NCI-H460 (cell line): ENCODE measurements at regions not wholly inside any gene's neighbourhood (a gene's known extent, or its start where the extent isn't known, plus 50 kb on each side); places are given as distances from the start of the nearest gene placed in this dataset.
"Not testable (repeated sequence)": the region's sequence is repeated elsewhere in the genome, so short reads cannot be mapped to it uniquely, and the experiment has no call there.

Experiments used
- DNase-seq: peaks from one replicate; pipeline ENCODE4 v3.0.0-alpha.2; 2016; ENCODE audit warnings: low read depth; ENCODE audit errors: extremely low read depth

DNA sequence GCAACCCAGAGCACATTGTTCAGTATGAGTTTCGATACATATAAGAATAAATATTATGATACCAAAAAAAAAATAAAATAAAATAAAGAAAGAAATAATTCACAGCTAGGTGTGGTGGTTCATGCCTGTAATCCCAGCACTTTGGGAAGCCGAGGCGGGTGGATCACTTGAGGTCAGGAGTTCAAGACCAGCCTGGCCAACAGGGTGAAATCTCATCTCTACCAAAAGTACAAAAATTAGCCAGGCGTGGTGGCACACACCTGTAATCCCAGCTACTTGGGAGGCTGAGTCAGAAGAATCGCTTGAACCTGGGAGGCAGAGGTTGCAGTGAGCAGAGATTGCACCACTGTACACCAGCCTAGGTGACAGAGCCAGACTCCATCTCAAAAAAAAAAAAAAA, 258.9 kb downstream of the MYCN start:
- not testable (repeated sequence) for DNase-seq

DNA sequence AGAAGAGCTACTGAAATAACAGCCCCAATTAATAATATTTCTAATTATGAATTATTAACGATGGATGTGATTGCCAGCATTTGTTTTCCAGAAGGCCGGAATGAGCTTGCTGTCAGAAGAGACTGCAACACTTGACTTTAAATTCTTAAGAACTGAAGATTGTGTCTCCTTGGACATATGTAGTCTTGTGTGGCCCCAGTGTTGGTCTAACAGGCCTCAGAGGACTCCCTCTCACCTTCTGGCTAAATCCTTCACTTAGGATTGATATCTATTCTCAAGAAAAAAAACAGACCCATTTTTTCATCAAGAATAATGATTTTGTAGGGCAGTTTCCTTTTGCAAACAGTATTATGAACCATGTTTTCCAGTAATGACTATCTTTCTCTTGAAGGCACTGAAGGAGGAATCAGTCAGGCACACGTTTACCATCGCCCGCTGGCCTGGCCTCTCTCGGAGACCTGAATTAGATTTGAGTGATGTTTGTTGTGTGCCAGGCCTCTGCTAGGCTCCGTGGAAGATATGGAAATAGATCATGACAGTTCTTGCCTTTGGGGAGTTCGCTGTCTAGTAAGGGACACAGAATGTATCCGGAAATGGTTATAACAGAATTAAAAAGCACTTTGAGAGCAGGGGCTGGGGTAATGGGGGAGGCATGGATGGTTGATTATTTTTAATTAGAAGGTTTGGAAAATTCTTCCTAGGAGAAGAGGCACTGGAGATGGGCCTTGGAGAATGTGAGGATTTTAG, 258.0 kb downstream of the MYCN start:
- no peak for DNase-seq

DNA sequence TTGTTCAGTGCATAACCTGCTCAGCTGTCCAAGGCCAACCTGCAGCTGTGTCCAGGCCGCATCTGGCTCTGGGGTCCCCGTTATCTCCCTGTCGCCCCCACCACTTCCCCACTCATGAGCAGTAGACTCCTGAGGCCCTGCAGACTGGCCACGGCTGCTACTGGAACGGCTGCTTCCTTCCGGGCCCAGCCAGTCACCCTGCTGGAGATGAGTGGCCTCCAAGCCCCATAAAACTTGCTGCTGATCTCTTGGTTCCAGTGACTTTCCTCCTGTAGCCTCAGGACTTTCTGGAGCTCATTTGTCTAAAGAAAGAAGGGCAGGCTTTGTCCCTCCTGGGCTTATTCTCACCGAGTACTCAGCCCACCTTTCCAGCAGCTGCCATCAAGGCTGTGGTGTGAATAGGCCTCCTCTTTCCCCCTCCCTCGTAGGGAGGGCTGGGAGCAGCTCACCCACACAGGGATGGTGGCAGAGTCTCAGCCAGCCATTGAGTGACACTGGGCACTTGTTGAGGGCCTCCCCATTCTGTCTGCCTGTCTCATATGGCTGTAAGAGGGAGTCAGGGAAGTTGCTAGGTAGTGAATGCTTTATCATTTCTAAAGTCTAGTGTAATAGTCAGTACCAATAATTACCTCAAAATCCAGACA, 257.3 kb downstream of the MYCN start:
- no peak for DNase-seq

DNA sequence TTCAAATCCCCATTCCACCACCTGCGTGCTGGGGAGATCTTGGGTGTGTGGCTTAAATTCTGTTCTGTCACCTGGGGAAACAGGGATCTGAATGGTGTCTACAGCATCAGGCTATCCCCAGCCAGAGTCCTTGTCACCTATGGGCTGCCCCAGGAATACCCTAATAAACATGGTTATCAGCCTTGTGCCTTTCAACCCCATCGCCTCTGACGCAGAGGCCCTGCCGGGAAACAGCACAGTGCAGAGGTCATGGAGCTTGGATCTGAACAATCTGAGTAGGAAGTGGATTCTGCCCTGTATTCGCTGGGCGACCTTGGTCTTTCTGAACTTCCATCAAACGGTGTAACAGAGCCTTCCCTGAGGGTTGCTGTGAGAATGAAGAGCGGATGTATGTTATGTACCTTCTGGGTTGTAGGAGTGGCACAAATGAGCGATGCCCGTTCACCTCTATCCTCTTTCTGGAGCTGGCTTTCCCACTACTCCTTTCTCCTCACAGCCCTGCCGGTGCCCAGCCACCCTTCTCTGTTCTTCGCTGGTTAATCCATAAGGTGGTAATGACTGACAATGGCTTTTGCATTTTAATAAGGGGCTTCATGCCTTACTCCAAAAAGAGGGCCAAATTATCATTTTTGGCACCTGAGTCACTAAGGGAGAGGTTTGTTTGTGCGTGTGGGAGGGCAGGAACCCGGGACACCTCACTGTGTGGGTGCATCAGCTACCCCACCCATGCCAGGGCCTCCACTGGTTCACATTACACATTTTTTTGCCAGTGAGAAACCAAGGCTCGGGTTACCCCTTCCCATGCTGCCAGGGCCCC, 256.5 kb downstream of the MYCN start:
- no peak for DNase-seq

GRCh38 chr2:16195681-16196070, 255.3 kb downstream of the MYCN start:
- DNase-seq = no peak

GRCh38 chr2:16194931-16195680, 254.8 kb downstream of the MYCN start:
- no peak for DNase-seq

DNA sequence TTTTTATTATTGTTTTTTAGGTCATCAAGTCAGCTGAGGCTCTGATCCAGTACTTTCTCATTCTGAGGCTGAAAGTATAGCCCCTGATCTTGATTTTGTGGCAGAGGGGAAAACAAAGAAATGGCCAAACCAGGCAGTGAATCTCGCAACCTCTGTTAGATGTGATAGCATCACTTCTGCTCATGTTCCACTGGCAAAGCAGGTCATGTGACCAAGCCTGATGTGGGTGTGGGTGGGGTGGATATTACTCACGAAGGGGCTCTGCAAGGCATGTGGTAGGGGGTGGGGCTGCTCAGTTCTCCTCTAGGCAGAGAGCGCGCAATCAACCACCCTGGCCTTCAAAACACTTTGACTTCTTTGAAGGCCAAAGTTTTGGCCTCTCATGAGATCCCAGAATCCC, 254.2 kb downstream of the MYCN start:
- no peak for DNase-seq

- DNase-seq = no peak
Observed at GRCh38 chr2:16194096-16194390, 253.7 kb downstream of the MYCN start.

GRCh38 chr2:16192416-16193216, 252.3 kb downstream of the MYCN start:
- DNase-seq = no peak

GRCh38 chr2:16191431-16192200, 251.3 kb downstream of the MYCN start:
- no peak for DNase-seq

GRCh38 chr2:16190446-16191270, 250.3 kb downstream of the MYCN start:
- DNase-seq = no peak

- DNase-seq = no peak
Observed at GRCh38 chr2:16189836-16190160, 249.4 kb downstream of the MYCN start.

DNA sequence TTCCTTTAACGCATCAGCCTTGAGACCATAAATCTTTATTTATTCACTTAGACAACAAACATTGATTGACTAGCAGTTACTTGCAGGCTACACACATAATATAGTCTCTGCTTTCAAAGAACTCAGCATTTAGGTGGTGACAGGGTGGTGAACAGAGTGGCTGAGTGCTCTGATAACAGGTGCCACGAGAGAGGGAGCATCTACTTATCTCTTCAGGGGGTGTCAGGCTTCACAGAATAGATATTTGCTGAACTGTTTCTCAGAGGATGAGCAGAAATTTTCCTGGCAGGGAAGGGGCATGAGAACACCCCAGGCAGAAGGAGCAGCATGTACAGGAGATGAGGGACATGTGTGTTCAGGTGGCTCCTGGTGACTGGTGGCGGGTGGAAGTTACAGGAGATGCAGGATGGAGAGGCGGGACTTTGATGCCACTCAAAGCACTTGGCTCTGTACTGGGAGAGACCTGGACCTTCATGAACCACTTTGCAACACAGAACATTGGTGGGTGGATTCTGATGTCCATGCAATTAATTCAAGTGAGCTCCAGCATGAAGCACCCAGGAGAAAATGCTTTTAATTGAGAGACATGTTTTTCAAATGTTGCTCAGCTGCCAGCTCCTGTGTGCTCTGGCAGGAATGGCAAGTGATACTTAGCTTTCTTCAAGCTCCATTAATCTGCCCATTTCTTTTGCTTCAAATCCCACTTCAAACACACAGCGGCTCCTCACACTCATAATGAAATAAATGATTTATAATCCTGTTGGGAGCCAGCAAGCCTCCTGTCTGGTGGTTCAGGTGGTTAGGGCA, 248.9 kb downstream of the MYCN start:
- DNase-seq = no peak

- DNase-seq = no peak
Observed at GRCh38 chr2:16188261-16188890, 248.0 kb downstream of the MYCN start.

DNA sequence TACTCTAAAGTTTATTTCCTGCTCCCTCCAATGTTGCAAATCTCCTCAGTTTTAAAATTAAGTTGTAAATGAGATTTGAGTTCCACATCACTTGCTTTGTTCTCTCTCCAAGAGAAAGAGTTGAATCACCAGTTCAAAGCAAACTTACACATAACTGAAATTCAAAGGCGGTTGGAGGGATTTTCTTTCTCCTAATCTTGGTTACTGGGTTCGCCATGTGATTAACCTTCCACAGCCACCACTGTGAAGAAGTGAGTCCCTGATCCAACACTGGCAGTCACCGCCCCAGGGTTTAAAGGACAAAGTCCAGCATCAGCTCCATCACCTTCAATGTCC, 247.1 kb downstream of the MYCN start:
- no peak for DNase-seq

DNA sequence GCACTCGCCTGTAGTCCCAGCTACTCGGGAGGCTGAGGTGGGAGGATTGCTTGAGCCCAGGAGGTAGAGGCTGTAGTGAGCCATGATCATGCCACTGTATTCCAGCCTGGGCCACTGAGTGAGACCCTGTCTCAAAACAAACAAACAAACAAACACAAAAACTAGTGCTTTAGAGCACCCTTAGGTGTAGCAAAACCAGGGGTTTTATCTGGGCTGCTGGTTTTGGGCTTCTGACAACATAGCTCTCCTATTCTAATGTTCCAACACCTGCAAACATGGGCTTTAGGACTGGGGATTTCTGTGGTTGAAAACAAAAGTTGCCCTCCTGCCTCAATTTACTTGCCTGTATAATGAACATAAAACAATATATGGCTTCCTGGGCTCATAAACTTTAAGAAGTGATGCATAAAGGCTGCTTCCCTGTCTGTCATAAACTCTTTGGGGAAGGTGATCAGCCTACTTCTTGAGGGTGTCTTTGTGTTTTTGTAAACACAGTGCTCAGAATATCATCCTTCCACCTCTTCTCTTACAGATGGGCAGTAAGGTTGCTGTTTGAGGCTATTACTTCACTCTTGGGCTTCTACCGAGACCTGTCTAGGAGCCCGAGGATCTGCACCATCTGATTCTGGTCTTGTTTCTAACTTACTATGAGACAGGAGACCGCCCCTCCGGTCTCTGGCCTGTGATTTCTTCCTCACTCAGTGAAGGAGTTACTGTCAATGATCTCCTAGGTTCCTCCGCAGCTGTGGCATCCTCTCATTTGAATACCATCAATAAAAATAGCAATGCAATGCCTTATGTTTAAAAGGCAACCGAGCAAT, 246.5 kb downstream of the MYCN start:
- DNase-seq = no peak

- no peak for DNase-seq
Observed at GRCh38 chr2:16185801-16186272, 245.5 kb downstream of the MYCN start.
